Caco-2 (cell line): ENCODE measurements at regions not wholly inside any gene's neighbourhood (a gene's known extent, or its start where the extent isn't known, plus 50 kb on each side); places are given as distances from the start of the nearest gene placed in this dataset.

Source experiments
- BruUV-seq: library from RNA; stranded (reverse); fragments of 400-500 nt; replicated peaks from 2 replicates; lab custom pipeline; 2021; lab: Mats Ljungman, UMichigan
- CTCF ChIA-PET: fragments of 300-600 bp; sonication (Branson Sonifier 250); formaldehyde crosslinking; loops from one replicate; lab custom pipeline; 2022; ENCODE audit warnings: antibody characterized with exemption; lab: Charles Lee
- POLR2A ChIA-PET: fragments of 300-600 bp; sonication (Branson Sonifier 250); formaldehyde crosslinking; loops from one replicate; lab custom pipeline; 2022; ENCODE audit warnings: antibody characterized with exemption; lab: Charles Lee
- DNase-seq, 2 experiments: peaks; one replicate each; pipeline versions ENCODE4 v3.0.0 to v3.0.0-alpha.2; 2020 to 2022
- H3K27me3 ChIP-seq: replicated peaks from 2 replicates; pipeline ENCODE4 v1.6.0; 2011; ENCODE audit warnings: low read length; ENCODE audit not compliant: control insufficient read depth, insufficient read depth
- H3K36me3 ChIP-seq: 2 replicates; pipeline ENCODE4 v1.5.1; 2011; ENCODE audit warnings: low read length; ENCODE audit not compliant: control insufficient read depth, insufficient read depth
- H3K4me1 ChIP-seq: fragments of 250-450 bp; sonication (Bioruptor Pico); 2 replicates; pipeline ENCODE4 v1.5.1; 2020; ENCODE audit warnings: mild to moderate bottlenecking
- H3K4me3 ChIP-seq: 2 replicates; pipeline ENCODE4 v1.5.1; 2011; ENCODE audit warnings: low read depth, mild to moderate bottlenecking, control low read depth, low read length
- H3K9me3 ChIP-seq: fragments of 250-450 bp; sonication (Bioruptor Pico); 2 replicates; pipeline ENCODE4 v1.5.1; 2020; ENCODE audit warnings: mild to moderate bottlenecking, moderate library complexity
- H3K27ac Mint-ChIP-seq: one replicate; pipeline ENCODE4 v1.8.0; 2022; ENCODE audit warnings: mixed read lengths; ENCODE audit not compliant: unreplicated experiment
- H3K27me3 Mint-ChIP-seq: one replicate; pipeline ENCODE4 v1.8.0; 2022; ENCODE audit warnings: mixed read lengths; ENCODE audit not compliant: insufficient read depth, unreplicated experiment
- H3K36me3 Mint-ChIP-seq: one replicate; pipeline ENCODE4 v1.8.0; 2022; ENCODE audit warnings: mild to moderate bottlenecking, mixed read lengths; ENCODE audit not compliant: insufficient read depth, unreplicated experiment
- H3K4me1 Mint-ChIP-seq: one replicate; pipeline ENCODE4 v1.8.0; 2022; ENCODE audit warnings: low read depth, mixed read lengths; ENCODE audit not compliant: unreplicated experiment
- H3K4me3 Mint-ChIP-seq: one replicate; pipeline ENCODE4 v1.8.0; 2022; ENCODE audit warnings: mild to moderate bottlenecking, moderate library complexity, mixed read lengths; ENCODE audit not compliant: unreplicated experiment
- H3K9me3 Mint-ChIP-seq: one replicate; pipeline ENCODE4 v1.8.0; 2022; ENCODE audit warnings: mixed read lengths; ENCODE audit not compliant: unreplicated experiment
- intact Hi-C: fragments of 100-400 bp; cut with micrococcal nuclease; formaldehyde crosslinking; loops from one replicate; pipeline ENCODE4 v1.10.0; 2022; ENCODE audit not compliant: unreplicated experiment
- TF ChIP-seq, protein P1 (sequence below), 2 experiments: fragments of 200-600 bp in 1 of 2; IDR thresholded peaks; 1 replicate in 1 of 2; 2 replicates in 1 of 2; pipeline versions ENCODE4 v1.5.1 to v1.8.0; 2011 to 2022; ENCODE audit warnings: antibody characterized with exemption in 1 of 2, control low read depth in 1 of 2, inconsistent platforms in 1 of 2, low read depth in 1 of 2, low read length in 1 of 2, mild to moderate bottlenecking in 1 of 2, moderate library complexity in 1 of 2; ENCODE audit not compliant: insufficient read depth in 1 of 2, severe bottlenecking in 1 of 2, unreplicated experiment in 1 of 2

DNA sequence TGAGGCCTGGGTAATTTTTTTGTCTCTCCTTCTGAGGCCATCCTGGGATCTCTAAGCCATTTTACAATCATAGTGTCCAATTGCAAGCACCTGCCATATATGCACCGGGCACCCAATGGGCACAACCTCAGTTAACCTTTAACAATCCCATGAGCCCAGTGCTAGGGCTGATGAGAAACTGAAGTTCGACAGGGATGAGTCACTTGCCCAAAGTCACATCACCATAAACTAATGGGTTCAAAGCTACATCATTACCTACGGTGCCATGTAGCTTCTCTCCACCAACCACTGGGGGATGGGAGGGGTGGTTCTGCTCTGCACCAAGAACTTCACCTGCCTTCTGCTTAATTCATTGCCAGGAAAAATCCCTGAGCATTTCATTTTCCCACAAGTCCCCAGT lies 95.8 kb upstream of the ZNF716 start:
- peaks cover 6% of the 10 kb centered on the region; the same call in 1 of the 2 replicates for H3K9me3 ChIP-seq

GRCh38 chr7:57354679-57355338 lies 95.2 kb upstream of the ZNF716 start:
- CTCF ChIA-PET: no interaction called here

More for the DNA sequence above, 95.8 kb upstream of the ZNF716 start:
- no peak for DNase-seq
- Mint-ChIP-seq H3K9me3 (peaks cover 40% of the 10 kb centered on the region), H3K36me3 (peaks cover 6% of the 10 kb centered on the region), H3K4me1 (no peaks in the 10 kb centered on the region), H3K4me3 (no peak overlapping the region), H3K27me3 (no peaks in the 10 kb centered on the region), H3K27ac (no peak overlapping the region)
- CTCF ChIA-PET: no interaction called here
- BruUV-seq: no TSS peak
- Histone ChIP-seq H3K27me3 (no peaks in the 10 kb centered on the region), H3K36me3 (no peaks in the 10 kb centered on the region), H3K4me3 (no peak overlapping the region), H3K4me1 (no peaks in the 10 kb centered on the region)
- POLR2A ChIA-PET: no interaction called here
- intact Hi-C loops: no loop called here
- TF ChIP-seq, protein P1, sequence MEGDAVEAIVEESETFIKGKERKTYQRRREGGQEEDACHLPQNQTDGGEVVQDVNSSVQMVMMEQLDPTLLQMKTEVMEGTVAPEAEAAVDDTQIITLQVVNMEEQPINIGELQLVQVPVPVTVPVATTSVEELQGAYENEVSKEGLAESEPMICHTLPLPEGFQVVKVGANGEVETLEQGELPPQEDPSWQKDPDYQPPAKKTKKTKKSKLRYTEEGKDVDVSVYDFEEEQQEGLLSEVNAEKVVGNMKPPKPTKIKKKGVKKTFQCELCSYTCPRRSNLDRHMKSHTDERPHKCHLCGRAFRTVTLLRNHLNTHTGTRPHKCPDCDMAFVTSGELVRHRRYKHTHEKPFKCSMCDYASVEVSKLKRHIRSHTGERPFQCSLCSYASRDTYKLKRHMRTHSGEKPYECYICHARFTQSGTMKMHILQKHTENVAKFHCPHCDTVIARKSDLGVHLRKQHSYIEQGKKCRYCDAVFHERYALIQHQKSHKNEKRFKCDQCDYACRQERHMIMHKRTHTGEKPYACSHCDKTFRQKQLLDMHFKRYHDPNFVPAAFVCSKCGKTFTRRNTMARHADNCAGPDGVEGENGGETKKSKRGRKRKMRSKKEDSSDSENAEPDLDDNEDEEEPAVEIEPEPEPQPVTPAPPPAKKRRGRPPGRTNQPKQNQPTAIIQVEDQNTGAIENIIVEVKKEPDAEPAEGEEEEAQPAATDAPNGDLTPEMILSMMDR (IDR thresholded peaks at IDR 0.05; ENCODE audit: insufficient read depth in 1 of 2, low read depth in 1 of 2, low read length in 1 of 2, severe bottlenecking in 1 of 2, unreplicated experiment in 1 of 2): no peak

GRCh38 chr7:57361406-57361805 lies 88.6 kb upstream of the ZNF716 start:
- Histone ChIP-seq H3K36me3 (no peaks in the 10 kb centered on the region), H3K4me1 (no peaks in the 10 kb centered on the region), H3K27me3 (no peaks in the 10 kb centered on the region), H3K4me3 (no peak overlapping the region), H3K9me3 (no peaks in the 10 kb centered on the region)
- TF ChIP-seq, protein P1 (IDR thresholded peaks at IDR 0.05; ENCODE audit: insufficient read depth in 1 of 2, low read depth in 1 of 2, low read length in 1 of 2, severe bottlenecking in 1 of 2, unreplicated experiment in 1 of 2): no peak
- ChIA-PET CTCF (no interaction called here), POLR2A (no interaction called here)
- DNase-seq: no peak
- Mint-ChIP-seq H3K27me3 (no peaks in the 10 kb centered on the region), H3K36me3 (no peaks in the 10 kb centered on the region), H3K9me3 (peaks cover 56% of the 10 kb centered on the region), H3K4me3 (no peak overlapping the region), H3K4me1 (no peaks in the 10 kb centered on the region), H3K27ac (no peak overlapping the region)
- intact Hi-C loops: no loop called here
- no TSS peak for BruUV-seq

More at GRCh38 chr7:57354679-57355338, 95.2 kb upstream of the ZNF716 start:
- TF ChIP-seq, protein P1 (IDR thresholded peaks at IDR 0.05; ENCODE audit: insufficient read depth in 1 of 2, low read depth in 1 of 2, low read length in 1 of 2, severe bottlenecking in 1 of 2, unreplicated experiment in 1 of 2): no peak
- no TSS peak for BruUV-seq
- peaks cover 2% of the 10 kb centered on the region; the same call in 1 of the 2 replicates for H3K9me3 ChIP-seq
- intact Hi-C loops: no loop called here
- POLR2A ChIA-PET: no interaction called here
- H3K4me1 ChIP-seq: no peaks in the 10 kb centered on the region
- H3K27me3 Mint-ChIP-seq: no peaks in the 10 kb centered on the region
- H3K27me3 ChIP-seq: no peaks in the 10 kb centered on the region
- H3K36me3 Mint-ChIP-seq: peaks cover under 1% of the 10 kb centered on the region
- no peaks in the 10 kb centered on the region for H3K36me3 ChIP-seq
- H3K4me3 Mint-ChIP-seq: no peak overlapping the region
- H3K4me1 Mint-ChIP-seq: no peaks in the 10 kb centered on the region
- H3K27ac Mint-ChIP-seq: no peak overlapping the region
- peaks cover 40% of the 10 kb centered on the region for H3K9me3 Mint-ChIP-seq
- no peak overlapping the region for H3K4me3 ChIP-seq
- no peak for DNase-seq
